ENCODE measurements at regions not wholly inside any gene's neighbourhood (a gene's known extent, or its start where the extent isn't known, plus 50 kb on each side); places are given as distances from the start of the nearest gene placed in this dataset.
"Not testable (repeated sequence)": the region's sequence is repeated elsewhere in the genome, so short reads cannot be mapped to it uniquely, and the experiment has no call there.

DNA sequence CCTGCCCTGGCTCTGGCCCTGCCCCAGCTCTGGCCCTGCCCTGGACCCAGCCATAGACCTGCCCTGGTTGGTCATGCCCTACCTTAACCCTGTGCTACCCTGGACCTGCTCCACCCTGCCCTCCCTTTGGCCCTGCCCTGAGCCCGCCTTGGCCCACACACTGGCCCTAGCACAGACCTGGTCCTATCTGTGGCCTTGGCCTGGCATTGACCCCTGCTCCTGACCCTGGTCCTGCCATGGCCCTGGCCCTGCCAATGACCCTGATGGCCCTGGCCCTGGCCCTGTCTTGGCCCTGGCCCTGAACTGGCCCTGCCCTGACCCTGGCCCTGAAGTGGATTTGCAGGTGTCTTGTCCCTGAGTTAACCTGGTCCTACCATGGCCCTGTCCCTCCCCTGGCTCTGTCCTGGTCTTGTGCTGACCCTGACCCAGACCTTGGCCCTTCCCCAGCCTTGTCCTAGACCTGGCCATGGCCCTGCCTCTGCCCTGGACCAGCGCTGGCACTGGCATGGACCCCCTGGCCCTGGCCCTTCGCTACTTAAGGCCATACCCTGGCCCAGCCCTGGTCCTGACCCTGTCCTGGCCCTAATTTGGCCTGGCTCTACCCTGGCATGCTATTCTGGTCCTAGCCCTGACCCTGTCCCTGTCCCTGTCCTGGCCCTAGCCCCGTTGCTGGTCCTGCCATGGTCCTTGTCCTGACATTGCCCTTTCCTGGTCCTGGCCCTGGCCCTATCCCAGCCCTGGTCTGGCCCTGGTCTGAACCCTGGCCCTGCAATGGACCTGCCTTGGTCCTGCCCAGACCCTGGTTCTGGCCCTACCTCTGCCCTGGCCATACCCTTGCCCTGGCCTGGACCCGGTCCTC is 253.7 kb downstream of the TP53TG3F start:
- H3K4me1 Mint-ChIP-seq (ENCODE audit: low read depth); H3K4me3 Mint-ChIP-seq; ATAC-seq; DNase-seq; H3K9me3 Mint-ChIP-seq; H3K27ac Mint-ChIP-seq; CTCF ChIA-PET; H3K27me3 Mint-ChIP-seq; H3K36me3 Mint-ChIP-seq (ENCODE audit: low read depth); POLR2A ChIA-PET; intact Hi-C loops (cut with micrococcal nuclease): not testable (repeated sequence)

DNA sequence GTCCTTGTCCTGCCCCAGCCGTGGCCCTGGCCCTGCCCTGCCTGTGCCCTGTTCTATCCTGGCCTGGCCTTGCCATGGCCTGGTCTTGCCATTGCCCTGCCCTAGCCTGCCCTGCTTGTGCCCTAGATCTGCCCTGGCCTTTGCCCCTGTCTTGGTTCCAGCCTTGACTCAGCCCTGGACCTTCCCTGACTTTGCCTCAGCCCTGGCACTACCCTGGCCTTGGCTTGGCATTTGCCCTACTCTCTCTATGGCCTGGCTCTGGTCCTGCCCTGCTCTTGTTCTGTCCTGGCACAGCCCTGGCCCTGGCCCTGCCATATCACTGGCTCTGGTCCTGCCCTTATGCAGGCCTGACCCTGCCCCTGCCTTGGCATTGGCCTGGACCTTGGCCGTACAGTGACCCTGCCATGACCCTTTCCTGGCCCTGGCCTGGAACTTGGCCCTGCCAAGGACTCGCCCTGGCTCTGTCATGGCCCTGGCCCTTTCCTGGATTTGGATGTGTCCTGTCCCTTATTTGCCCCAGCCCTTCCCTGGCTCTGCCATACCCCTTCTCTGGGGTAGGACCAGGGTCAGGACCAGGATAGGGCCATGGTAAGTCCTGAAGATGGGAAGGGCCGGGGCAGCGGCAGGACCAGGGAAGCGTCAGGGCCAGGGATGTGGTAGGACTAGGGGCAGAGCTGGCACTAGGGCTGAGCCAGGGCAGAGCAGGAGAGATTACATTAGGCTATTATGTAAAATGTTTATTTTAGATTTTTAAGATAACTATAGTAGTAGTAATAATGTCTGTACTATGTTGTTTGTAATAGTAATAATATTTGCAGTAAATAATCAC is 254.5 kb downstream of the TP53TG3F start:
- not testable (repeated sequence) for H3K4me3 Mint-ChIP-seq, H3K27me3 Mint-ChIP-seq

DNA sequence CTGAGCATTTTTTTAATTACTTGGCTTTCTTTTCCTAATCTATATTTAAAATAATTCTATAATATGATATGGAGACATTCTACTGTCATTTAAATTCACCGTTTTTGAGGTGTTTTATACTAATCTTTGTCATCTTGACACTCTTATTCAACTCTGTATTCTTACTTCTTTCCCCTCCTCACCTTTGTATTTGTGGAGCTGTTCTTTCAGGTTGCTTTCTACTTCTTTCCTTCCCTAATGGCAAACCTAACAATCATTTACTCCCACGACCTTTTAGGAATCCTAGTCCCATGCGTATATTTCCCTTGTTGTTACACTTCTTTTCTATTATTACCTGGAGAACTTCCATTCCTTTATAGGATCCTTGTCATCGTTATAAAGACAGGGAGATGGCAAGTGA is 271.8 kb downstream of the TP53TG3F start:
- H3K27ac Mint-ChIP-seq; ATAC-seq; H3K9me3 Mint-ChIP-seq; H3K4me3 Mint-ChIP-seq; intact Hi-C loops (cut with micrococcal nuclease); H3K4me1 Mint-ChIP-seq (ENCODE audit: low read depth); POLR2A ChIA-PET; DNase-seq; CTCF ChIA-PET; H3K27me3 Mint-ChIP-seq; H3K36me3 Mint-ChIP-seq (ENCODE audit: low read depth): not testable (repeated sequence)

More for the DNA sequence above, 254.5 kb downstream of the TP53TG3F start:
- ATAC-seq; H3K9me3 Mint-ChIP-seq; intact Hi-C loops (cut with micrococcal nuclease); CTCF ChIA-PET; DNase-seq; POLR2A ChIA-PET; H3K36me3 Mint-ChIP-seq (ENCODE audit: low read depth); H3K27ac Mint-ChIP-seq; H3K4me1 Mint-ChIP-seq (ENCODE audit: low read depth): not testable (repeated sequence)

DNA sequence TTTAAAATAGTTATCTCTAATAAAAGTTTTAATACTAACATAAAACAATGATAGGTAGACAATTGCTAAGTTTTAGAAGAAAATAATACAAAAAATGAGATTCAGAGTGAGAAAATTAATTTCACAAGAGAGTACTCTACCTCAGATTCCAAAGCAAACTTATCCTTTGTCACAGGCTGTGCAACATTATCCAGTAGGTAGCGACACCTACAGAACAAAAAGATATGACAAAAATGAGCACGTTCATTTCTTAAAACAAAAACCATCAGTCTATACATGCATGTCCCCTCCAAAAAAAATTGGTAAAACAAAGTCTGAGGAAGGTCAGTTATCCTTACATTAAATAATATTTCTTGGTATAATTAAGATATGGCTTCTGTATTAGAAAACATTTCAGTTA is 275.2 kb downstream of the TP53TG3F start:
- CTCF ChIA-PET; H3K9me3 Mint-ChIP-seq; intact Hi-C loops (cut with micrococcal nuclease); H3K4me1 Mint-ChIP-seq (ENCODE audit: low read depth); H3K27ac Mint-ChIP-seq; H3K36me3 Mint-ChIP-seq (ENCODE audit: low read depth); POLR2A ChIA-PET; H3K27me3 Mint-ChIP-seq; ATAC-seq; DNase-seq; H3K4me3 Mint-ChIP-seq: not testable (repeated sequence)

DNA sequence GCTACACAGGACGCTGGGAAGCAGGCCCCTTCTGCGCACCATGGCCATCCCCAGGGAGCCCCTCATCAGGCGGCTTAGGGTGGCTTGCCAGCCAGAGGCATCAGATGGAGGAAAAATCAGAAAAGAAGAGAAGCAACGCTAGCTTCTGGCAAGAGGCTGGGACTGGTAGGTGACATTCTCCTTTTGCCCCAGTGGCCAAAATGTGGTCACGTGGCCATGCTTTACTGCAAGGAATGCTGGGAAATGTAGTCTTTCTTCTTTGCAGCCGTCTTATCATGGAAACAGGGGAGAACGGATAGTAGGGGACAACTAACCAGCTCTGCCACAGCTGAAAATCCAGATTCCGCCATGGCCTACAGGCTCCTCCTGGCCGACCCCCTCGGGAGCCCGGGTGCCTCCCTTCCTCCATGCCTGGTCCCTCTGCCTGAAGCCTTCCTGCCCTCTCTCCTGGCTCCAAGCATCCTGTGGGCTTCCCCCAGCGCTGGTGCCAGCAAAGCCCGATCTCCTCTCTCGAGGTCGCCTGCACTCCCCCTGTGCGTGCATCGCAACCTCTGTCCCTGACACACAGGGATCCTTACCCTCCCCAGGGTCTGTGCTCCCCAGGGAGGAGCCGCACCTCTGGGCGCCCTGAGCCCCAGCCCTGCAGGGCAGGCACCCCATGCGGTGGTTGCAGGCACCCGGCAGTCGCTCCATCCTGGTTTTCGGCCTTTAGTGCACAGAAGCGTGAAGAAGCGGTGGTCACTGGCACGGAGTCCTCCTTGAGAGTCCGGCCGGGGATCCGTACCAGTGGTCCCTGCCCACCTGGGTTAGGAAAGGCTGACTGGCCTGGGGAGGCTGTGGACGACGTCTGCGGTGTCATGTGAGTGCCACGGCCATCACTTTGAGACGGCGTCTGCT is 307.7 kb downstream of the TP53TG3F start:
- H3K9me3 Mint-ChIP-seq; ATAC-seq; H3K27ac Mint-ChIP-seq; POLR2A ChIA-PET; intact Hi-C loops (cut with micrococcal nuclease); H3K36me3 Mint-ChIP-seq (ENCODE audit: low read depth); H3K4me3 Mint-ChIP-seq; DNase-seq; CTCF ChIA-PET; H3K4me1 Mint-ChIP-seq (ENCODE audit: low read depth); H3K27me3 Mint-ChIP-seq: not testable (repeated sequence)

DNA sequence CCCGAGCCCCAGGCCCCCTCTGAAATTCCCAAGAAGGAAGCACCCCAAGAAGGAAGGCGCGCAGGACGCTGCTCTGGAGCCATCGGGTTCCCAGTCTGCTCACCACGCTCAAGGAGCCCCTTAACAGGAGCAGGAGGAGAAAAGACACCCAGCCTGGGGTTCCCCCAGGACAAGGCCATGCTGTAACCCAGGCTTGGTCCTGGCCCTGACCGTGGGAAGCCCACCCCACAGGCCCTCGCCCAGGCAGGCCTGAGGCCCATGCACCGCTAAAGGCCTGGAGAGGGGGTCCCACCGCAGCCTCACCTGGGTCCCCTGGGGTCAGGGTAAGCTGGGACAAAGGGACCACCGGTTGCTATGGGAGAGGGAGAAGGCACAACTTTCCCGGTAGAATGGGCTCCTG is 309.3 kb downstream of the TP53TG3F start:
- DNase-seq; H3K27ac Mint-ChIP-seq; H3K4me1 Mint-ChIP-seq (ENCODE audit: low read depth); H3K4me3 Mint-ChIP-seq; H3K27me3 Mint-ChIP-seq; CTCF ChIA-PET; intact Hi-C loops (cut with micrococcal nuclease); POLR2A ChIA-PET; H3K36me3 Mint-ChIP-seq (ENCODE audit: low read depth); H3K9me3 Mint-ChIP-seq; ATAC-seq: not testable (repeated sequence)

DNA sequence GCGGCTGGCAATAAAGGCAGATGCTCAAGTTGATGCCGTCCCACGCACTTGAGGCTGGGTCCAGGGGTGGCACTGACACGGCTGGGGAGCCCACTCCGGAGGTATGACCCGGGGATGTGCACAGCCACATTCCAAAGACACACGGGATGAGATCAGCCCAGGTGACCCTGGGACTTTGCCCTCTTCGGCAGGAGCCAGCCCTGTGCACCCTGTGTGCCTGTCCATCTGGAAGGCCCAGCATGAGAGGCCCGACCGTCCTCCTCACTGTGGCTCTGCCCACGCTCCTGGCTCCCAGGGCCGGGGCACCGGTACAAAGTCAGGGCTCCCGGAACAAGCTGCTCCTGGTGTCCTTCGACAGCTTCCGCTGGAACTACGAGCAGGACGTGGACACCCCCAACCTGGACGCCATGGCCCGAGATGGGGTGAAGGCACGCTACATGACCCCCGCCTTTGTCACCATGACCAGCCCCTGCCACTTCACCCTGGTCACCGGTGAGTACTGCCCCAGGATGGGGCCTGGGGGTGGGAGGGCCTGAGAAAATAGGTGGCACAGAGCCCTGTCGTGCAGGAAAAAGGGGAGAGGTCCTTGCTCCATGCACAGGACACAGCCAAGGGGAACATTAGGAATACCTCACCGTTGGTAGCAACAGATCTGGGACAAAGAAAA is 309.9 kb downstream of the TP53TG3F start:
- H3K27ac Mint-ChIP-seq; H3K4me3 Mint-ChIP-seq; H3K9me3 Mint-ChIP-seq; ATAC-seq; H3K36me3 Mint-ChIP-seq (ENCODE audit: low read depth); POLR2A ChIA-PET; DNase-seq; H3K27me3 Mint-ChIP-seq; CTCF ChIA-PET; H3K4me1 Mint-ChIP-seq (ENCODE audit: low read depth); intact Hi-C loops (cut with micrococcal nuclease): not testable (repeated sequence)

DNA sequence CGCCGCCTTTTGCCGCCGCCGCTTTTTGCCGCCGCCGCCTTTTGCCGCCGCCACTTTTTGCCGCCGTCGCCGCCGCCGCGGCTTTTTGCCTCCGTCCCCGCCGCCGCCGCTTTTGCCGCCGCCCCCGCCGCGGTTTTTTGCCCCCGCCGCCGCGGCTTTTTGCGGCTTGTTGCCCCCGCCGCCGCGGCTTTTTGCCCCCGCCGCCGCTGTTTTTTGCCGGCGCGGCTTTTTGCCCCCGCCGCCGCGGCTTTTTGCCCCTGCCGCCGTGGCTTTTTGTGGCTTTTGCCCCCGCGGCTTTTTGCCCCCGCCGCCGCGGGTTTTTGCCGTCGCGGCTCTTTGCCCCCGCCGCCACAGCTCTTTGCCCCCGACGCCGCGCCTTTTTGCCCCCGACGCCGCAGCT is 311.1 kb downstream of the TP53TG3F start:
- intact Hi-C loops (cut with micrococcal nuclease); DNase-seq; H3K27ac Mint-ChIP-seq; H3K9me3 Mint-ChIP-seq; H3K4me3 Mint-ChIP-seq; H3K4me1 Mint-ChIP-seq (ENCODE audit: low read depth); POLR2A ChIA-PET; CTCF ChIA-PET; H3K27me3 Mint-ChIP-seq; H3K36me3 Mint-ChIP-seq (ENCODE audit: low read depth); ATAC-seq: not testable (repeated sequence)

DNA sequence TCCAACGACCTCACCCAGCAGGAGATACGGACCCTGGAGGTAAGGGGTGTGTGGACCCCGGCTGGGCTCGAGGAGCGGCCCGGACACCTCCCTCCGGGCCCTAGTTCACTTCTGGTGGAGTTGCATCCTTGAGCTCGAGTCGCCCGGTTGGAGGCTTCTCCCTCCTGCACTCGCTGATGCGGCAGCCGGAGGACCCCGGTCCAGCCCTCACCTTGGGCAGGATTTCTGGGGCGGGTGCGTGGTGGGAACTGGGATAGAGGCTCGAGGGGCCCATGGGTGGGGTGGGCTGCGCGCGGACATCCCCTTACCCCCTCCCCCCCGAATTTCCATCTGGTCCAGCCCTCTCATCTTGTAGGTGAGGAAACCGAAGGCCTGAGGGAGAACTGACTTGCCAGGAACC is 311.8 kb downstream of the TP53TG3F start:
- H3K27me3 Mint-ChIP-seq; H3K9me3 Mint-ChIP-seq; CTCF ChIA-PET; H3K4me3 Mint-ChIP-seq; DNase-seq; H3K4me1 Mint-ChIP-seq (ENCODE audit: low read depth); intact Hi-C loops (cut with micrococcal nuclease); ATAC-seq; POLR2A ChIA-PET; H3K27ac Mint-ChIP-seq; H3K36me3 Mint-ChIP-seq (ENCODE audit: low read depth): not testable (repeated sequence)

DNA sequence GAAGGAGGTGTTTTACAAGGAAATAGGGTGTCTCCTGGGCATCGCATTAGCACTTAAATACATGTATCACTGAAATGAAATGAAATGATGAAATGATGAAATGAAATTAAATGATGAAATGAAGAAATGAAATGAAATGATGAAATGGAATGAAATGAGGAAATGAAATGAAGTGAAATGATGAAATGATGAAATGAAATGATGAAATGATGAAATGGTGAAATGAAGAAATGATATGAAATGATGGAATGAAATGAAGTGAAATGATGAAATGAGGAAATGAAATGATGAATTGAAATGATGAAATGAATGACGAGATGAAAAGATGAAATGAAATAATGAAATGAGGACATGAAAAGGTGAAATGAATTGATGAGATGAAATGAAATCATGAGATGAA is 314.6 kb downstream of the TP53TG3F start:
- H3K9me3 Mint-ChIP-seq; H3K4me1 Mint-ChIP-seq (ENCODE audit: low read depth); H3K27ac Mint-ChIP-seq: not testable (repeated sequence)

DNA sequence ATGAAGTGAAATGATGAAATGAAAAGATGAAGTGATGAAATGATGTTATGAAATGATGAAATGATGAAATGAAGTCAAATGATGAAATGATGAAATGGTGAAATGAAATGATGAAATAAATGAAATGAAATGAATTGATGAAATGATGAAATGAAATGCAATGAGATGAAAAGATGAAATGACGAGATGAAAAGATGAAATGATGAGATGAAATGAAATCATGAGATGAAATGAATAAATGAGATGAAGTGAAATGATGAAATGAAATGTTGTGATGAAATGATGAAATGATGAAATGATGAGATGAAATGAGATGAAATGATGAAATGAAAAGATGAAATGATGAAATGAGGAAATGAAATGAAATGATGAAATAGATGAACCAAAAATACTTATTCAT is 315.3 kb downstream of the TP53TG3F start:
- POLR2A ChIA-PET; intact Hi-C loops (cut with micrococcal nuclease); H3K9me3 Mint-ChIP-seq; CTCF ChIA-PET; H3K27me3 Mint-ChIP-seq; H3K36me3 Mint-ChIP-seq (ENCODE audit: low read depth); H3K4me1 Mint-ChIP-seq (ENCODE audit: low read depth); H3K27ac Mint-ChIP-seq; ATAC-seq; H3K4me3 Mint-ChIP-seq; DNase-seq: not testable (repeated sequence)

More for the DNA sequence above, 314.6 kb downstream of the TP53TG3F start:
- POLR2A ChIA-PET; DNase-seq; H3K4me3 Mint-ChIP-seq; ATAC-seq; CTCF ChIA-PET; H3K27me3 Mint-ChIP-seq; H3K36me3 Mint-ChIP-seq (ENCODE audit: low read depth); intact Hi-C loops (cut with micrococcal nuclease): not testable (repeated sequence)

Data from activated CD8-positive, alpha-beta T cell treated with anti-CD3 and anti-CD28 coated beads for 36 hours (primary cell).